ENCODE measurements at regions not wholly inside any gene's neighbourhood (a gene's known extent, or its start where the extent isn't known, plus 50 kb on each side); places are given as distances from the start of the nearest gene placed in this dataset.

GRCh38 chr4:156547891-156548290 is 423.7 kb downstream of the PDGFC start:
- Histone ChIP-seq H3K36me3 (no peaks in the 10 kb centered on the region), H3K4me1 (peaks cover 0 to 3% of the 10 kb centered on the region in 2 donors), H3K27me3 (no peaks in the 10 kb centered on the region), H3K9me3 (no peaks in the 10 kb centered on the region), H3K27ac (no peak overlapping the region), H3K4me3 (no peak overlapping the region)
- intact Hi-C loops (cut with DNase I) = no loop called here
- ATAC-seq (no peak), DNase-seq (no peak)
- no peak for TF ChIP-seq CTCF (IDR thresholded peaks at IDR 0.05)

GRCh38 chr4:156547439-156547838 is 424.2 kb downstream of the PDGFC start:
- no peak overlapping the region for H3K27ac ChIP-seq
- no peak for TF ChIP-seq CTCF (IDR thresholded peaks at IDR 0.05)
- no peak overlapping the region for H3K4me3 ChIP-seq
- no peaks in the 10 kb centered on the region for H3K27me3 ChIP-seq
- DNase-seq (no peak), ATAC-seq (peak; percentile 78)
- no peaks in the 10 kb centered on the region for H3K9me3 ChIP-seq
- intact Hi-C loops (cut with DNase I) = no loop called here
- no peaks in the 10 kb centered on the region for H3K36me3 ChIP-seq
- peaks cover 0 to 3% of the 10 kb centered on the region in 2 donors for H3K4me1 ChIP-seq

- H3K27ac ChIP-seq = no peak overlapping the region
- H3K9me3 ChIP-seq = no peaks in the 10 kb centered on the region
- no peaks in the 10 kb centered on the region for H3K36me3 ChIP-seq
- TF ChIP-seq CTCF (IDR thresholded peaks at IDR 0.05) = no peak
- DNase-seq (no peak), ATAC-seq (no peak)
- intact Hi-C loops (cut with DNase I) = no loop called here
- H3K27me3 ChIP-seq = no peaks in the 10 kb centered on the region
- no peak overlapping the region for H3K4me3 ChIP-seq
- peaks cover 0 to 3% of the 10 kb centered on the region in 2 donors for H3K4me1 ChIP-seq
Measured at GRCh38 chr4:156545003-156545785, 426.4 kb downstream of the PDGFC start.

- Histone ChIP-seq H3K27me3 (no peaks in the 10 kb centered on the region), H3K4me1 (no peaks in the 10 kb centered on the region), H3K4me3 (no peak overlapping the region), H3K36me3 (no peaks in the 10 kb centered on the region), H3K9me3 (no peaks in the 10 kb centered on the region), H3K27ac (no peak overlapping the region)
- no peak for ATAC-seq
- intact Hi-C loops (cut with DNase I) = no loop called here
- no peak for TF ChIP-seq CTCF (IDR thresholded peaks at IDR 0.05)
- no peak for DNase-seq
Measured at GRCh38 chr4:156539376-156539775, 432.2 kb downstream of the PDGFC start.

- no peaks in the 10 kb centered on the region for H3K4me1 ChIP-seq
- no peaks in the 10 kb centered on the region for H3K9me3 ChIP-seq
- ATAC-seq = no peak
- H3K36me3 ChIP-seq = no peaks in the 10 kb centered on the region
- no peak for TF ChIP-seq CTCF (IDR thresholded peaks at IDR 0.05)
- H3K27ac ChIP-seq = no peak overlapping the region
- no peak for DNase-seq
- no peak overlapping the region for H3K4me3 ChIP-seq
- intact Hi-C loops (cut with DNase I) = no loop called here
- no peaks in the 10 kb centered on the region for H3K27me3 ChIP-seq
Measured at GRCh38 chr4:156538651-156539257, 432.8 kb downstream of the PDGFC start.

Data from left lung (tissue), 4 donors.